SK-N-SH treated with all-trans-retinoic acid at 6 μM for 48 hours (cell line): ENCODE measurements at regions not wholly inside any gene's neighbourhood (a gene's known extent, or its start where the extent isn't known, plus 50 kb on each side); places are given as distances from the start of the nearest gene placed in this dataset.

ENCODE experiments used
- ATAC-seq: fragments of 200-7000 bp; cut with Tn5 transposase; 3 replicates; pipeline ENCODE4 v1.9.1; 2020; ENCODE audit warnings: mild to moderate bottlenecking, moderate library complexity
- BACH2 ChIP-seq: fragments of 250-450 bp; sonication (Bioruptor Pico); IDR thresholded peaks from 2 replicates; pipeline ENCODE4 v1.9.0; 2021; ENCODE audit warnings: mild to moderate bottlenecking, borderline replicate concordance
- CSDC2 ChIP-seq: fragments of 250-450 bp; sonication (Bioruptor Pico); IDR thresholded peaks from 2 replicates; pipeline ENCODE4 v1.5.0; 2020; ENCODE audit warnings: mild to moderate bottlenecking, moderate library complexity
- ESRRG ChIP-seq: fragments of 250-450 bp; sonication (Bioruptor Pico); IDR thresholded peaks from 2 replicates; pipeline ENCODE4 v1.6.1; 2021; ENCODE audit warnings: mild to moderate bottlenecking
- GLIS3 ChIP-seq: fragments of 250-450 bp; sonication (Bioruptor Pico); IDR thresholded peaks from 2 replicates; pipeline ENCODE4 v1.5.0; 2020; ENCODE audit warnings: mild to moderate bottlenecking, moderate library complexity
- ISL1 ChIP-seq: fragments of 250-450 bp; sonication (Bioruptor Pico); IDR thresholded peaks from 2 replicates; pipeline ENCODE4 v2.1.2; 2022; ENCODE audit warnings: mild to moderate bottlenecking, moderate library complexity
- OSR1 ChIP-seq: fragments of 250-450 bp; sonication (Bioruptor Pico); IDR thresholded peaks from 2 replicates; pipeline ENCODE4 v1.8.0; 2022; ENCODE audit warnings: moderate library complexity, mild to moderate bottlenecking, inconsistent platforms
- PPARA ChIP-seq: fragments of 250-450 bp; sonication (Bioruptor Pico); IDR thresholded peaks from 2 replicates; pipeline ENCODE4 v1.5.0; 2020; ENCODE audit warnings: mild to moderate bottlenecking, borderline replicate concordance
- RARB ChIP-seq: fragments of 250-450 bp; sonication (Bioruptor Pico); IDR thresholded peaks from 2 replicates; pipeline ENCODE4 v1.8.0; 2021; ENCODE audit warnings: mild to moderate bottlenecking, moderate library complexity
- SNAI2 ChIP-seq: fragments of 250-450 bp; sonication (Bioruptor Pico); IDR thresholded peaks from 2 replicates; pipeline ENCODE4 v1.5.0; 2020; ENCODE audit warnings: mild to moderate bottlenecking, moderate library complexity
- TCF4 ChIP-seq: fragments of 250-450 bp; sonication (Bioruptor Pico); IDR thresholded peaks from 2 replicates; pipeline ENCODE4 v1.8.0; 2021; ENCODE audit warnings: mild to moderate bottlenecking, moderate library complexity, borderline replicate concordance
- TOX ChIP-seq: fragments of 250-450 bp; sonication (Bioruptor Pico); IDR thresholded peaks from 2 replicates; pipeline ENCODE4 v1.8.0; 2021; ENCODE audit warnings: mild to moderate bottlenecking, moderate library complexity, borderline replicate concordance
- ZC3H10 ChIP-seq: fragments of 250-450 bp; sonication (Bioruptor Pico); IDR thresholded peaks from 2 replicates; pipeline ENCODE4 v1.5.1; 2021; ENCODE audit warnings: mild to moderate bottlenecking, moderate library complexity
- ZFP3 ChIP-seq: fragments of 250-450 bp; sonication (Bioruptor Pico); IDR thresholded peaks from 2 replicates; pipeline ENCODE4 v1.5.0; 2020; ENCODE audit warnings: mild to moderate bottlenecking, moderate library complexity
- ZFP30 ChIP-seq: fragments of 450-650 bp; formaldehyde crosslinking; IDR thresholded peaks from 2 replicates; pipeline ENCODE4 v1.5.0; 2022; ENCODE audit warnings: mild to moderate bottlenecking, moderate library complexity
- ZNF70 ChIP-seq: fragments of 450-650 bp; formaldehyde crosslinking; IDR thresholded peaks from 2 replicates; pipeline ENCODE4 v1.5.0; 2020; ENCODE audit warnings: mild to moderate bottlenecking, moderate library complexity
- ZNF8 ChIP-seq: fragments of 450-650 bp; formaldehyde crosslinking; IDR thresholded peaks from 2 replicates; pipeline ENCODE4 v1.5.0; 2020; ENCODE audit warnings: mild to moderate bottlenecking, moderate library complexity
- TF ChIP-seq, protein P1 (sequence below): fragments of 250-450 bp; sonication (Bioruptor Pico); IDR thresholded peaks from 2 replicates; pipeline ENCODE4 v1.8.0; 2020; ENCODE audit warnings: mild to moderate bottlenecking, moderate library complexity, borderline replicate concordance
- TF ChIP-seq, protein P2 (sequence below): fragments of 250-450 bp; sonication (Bioruptor Pico); IDR thresholded peaks from 2 replicates; pipeline ENCODE4 v1.5.1; 2021; ENCODE audit warnings: mild to moderate bottlenecking, moderate library complexity
- TF ChIP-seq, protein P3 (sequence below): fragments of 250-450 bp; sonication (Bioruptor Pico); IDR thresholded peaks from 2 replicates; pipeline ENCODE4 v1.8.0; 2021; ENCODE audit warnings: low read depth, mild to moderate bottlenecking, moderate library complexity, borderline replicate concordance
- TF ChIP-seq, protein P4 (sequence below): fragments of 250-450 bp; sonication (Bioruptor Pico); IDR thresholded peaks from 2 replicates; pipeline ENCODE4 v1.5.0; 2020; ENCODE audit warnings: mild to moderate bottlenecking, moderate library complexity
- TF ChIP-seq, protein P5 (sequence below): fragments of 250-450 bp; sonication (Bioruptor Pico); IDR thresholded peaks from 2 replicates; pipeline ENCODE4 v1.5.1; 2020; ENCODE audit warnings: low read depth, mild to moderate bottlenecking, moderate library complexity

DNA sequence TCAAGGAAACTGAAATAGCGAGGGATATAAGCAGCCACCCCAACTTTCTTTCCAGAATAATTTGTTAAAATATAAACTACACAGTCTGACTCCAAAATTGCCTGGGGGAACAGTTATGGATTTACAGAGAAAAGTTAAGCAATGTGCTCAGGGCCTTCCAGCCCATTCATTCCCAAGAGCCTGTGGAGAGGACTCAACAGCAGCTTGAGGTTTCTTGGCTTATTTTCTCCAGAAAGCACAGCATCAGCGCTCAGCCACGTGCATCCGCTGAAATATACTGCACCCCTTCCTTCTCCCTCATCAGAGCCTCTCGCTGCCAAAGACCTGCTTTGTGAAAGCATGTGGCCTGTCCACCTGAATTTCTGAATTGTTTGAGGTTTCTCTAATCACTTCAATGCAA, 375.2 kb upstream of the VWC2 start:
- TF ChIP-seq, protein P1, sequence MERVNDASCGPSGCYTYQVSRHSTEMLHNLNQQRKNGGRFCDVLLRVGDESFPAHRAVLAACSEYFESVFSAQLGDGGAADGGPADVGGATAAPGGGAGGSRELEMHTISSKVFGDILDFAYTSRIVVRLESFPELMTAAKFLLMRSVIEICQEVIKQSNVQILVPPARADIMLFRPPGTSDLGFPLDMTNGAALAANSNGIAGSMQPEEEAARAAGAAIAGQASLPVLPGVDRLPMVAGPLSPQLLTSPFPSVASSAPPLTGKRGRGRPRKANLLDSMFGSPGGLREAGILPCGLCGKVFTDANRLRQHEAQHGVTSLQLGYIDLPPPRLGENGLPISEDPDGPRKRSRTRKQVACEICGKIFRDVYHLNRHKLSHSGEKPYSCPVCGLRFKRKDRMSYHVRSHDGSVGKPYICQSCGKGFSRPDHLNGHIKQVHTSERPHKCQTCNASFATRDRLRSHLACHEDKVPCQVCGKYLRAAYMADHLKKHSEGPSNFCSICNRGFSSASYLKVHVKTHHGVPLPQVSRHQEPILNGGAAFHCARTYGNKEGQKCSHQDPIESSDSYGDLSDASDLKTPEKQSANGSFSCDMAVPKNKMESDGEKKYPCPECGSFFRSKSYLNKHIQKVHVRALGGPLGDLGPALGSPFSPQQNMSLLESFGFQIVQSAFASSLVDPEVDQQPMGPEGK (CRISPR knock-in tag): no peak
- no peak for TF ChIP-seq ZNF8 (CRISPR knock-in tag)
- no peak for TF ChIP-seq PPARA (CRISPR knock-in tag)
- TF ChIP-seq CSDC2 (CRISPR knock-in tag): no peak
- no peak for TF ChIP-seq ZNF70 (CRISPR knock-in tag)
- no peak for TF ChIP-seq OSR1 (CRISPR knock-in tag)
- TF ChIP-seq ZC3H10: no peak
- no peak for TF ChIP-seq ZFP30 (CRISPR knock-in tag)
- TF ChIP-seq, protein P2, sequence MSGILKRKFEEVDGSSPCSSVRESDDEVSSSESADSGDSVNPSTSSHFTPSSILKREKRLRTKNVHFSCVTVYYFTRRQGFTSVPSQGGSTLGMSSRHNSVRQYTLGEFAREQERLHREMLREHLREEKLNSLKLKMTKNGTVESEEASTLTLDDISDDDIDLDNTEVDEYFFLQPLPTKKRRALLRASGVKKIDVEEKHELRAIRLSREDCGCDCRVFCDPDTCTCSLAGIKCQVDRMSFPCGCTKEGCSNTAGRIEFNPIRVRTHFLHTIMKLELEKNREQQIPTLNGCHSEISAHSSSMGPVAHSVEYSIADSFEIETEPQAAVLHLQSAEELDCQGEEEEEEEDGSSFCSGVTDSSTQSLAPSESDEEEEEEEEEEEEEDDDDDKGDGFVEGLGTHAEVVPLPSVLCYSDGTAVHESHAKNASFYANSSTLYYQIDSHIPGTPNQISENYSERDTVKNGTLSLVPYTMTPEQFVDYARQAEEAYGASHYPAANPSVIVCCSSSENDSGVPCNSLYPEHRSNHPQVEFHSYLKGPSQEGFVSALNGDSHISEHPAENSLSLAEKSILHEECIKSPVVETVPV (CRISPR knock-in tag): no peak
- TF ChIP-seq TCF4: no peak
- no peak for TF ChIP-seq SNAI2 (CRISPR knock-in tag)
- TF ChIP-seq RARB (CRISPR knock-in tag): no peak
- TF ChIP-seq BACH2 (CRISPR knock-in tag): no peak
- TF ChIP-seq GLIS3: no peak
- no peak for TF ChIP-seq TOX (CRISPR knock-in tag)
- TF ChIP-seq, protein P3, sequence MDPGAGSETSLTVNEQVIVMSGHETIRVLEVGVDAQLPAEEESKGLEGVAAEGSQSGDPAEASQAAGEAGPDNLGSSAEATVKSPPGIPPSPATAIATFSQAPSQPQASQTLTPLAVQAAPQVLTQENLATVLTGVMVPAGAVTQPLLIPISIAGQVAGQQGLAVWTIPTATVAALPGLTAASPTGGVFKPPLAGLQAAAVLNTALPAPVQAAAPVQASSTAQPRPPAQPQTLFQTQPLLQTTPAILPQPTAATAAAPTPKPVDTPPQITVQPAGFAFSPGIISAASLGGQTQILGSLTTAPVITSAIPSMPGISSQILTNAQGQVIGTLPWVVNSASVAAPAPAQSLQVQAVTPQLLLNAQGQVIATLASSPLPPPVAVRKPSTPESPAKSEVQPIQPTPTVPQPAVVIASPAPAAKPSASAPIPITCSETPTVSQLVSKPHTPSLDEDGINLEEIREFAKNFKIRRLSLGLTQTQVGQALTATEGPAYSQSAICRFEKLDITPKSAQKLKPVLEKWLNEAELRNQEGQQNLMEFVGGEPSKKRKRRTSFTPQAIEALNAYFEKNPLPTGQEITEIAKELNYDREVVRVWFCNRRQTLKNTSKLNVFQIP: no peak
- TF ChIP-seq, protein P4, sequence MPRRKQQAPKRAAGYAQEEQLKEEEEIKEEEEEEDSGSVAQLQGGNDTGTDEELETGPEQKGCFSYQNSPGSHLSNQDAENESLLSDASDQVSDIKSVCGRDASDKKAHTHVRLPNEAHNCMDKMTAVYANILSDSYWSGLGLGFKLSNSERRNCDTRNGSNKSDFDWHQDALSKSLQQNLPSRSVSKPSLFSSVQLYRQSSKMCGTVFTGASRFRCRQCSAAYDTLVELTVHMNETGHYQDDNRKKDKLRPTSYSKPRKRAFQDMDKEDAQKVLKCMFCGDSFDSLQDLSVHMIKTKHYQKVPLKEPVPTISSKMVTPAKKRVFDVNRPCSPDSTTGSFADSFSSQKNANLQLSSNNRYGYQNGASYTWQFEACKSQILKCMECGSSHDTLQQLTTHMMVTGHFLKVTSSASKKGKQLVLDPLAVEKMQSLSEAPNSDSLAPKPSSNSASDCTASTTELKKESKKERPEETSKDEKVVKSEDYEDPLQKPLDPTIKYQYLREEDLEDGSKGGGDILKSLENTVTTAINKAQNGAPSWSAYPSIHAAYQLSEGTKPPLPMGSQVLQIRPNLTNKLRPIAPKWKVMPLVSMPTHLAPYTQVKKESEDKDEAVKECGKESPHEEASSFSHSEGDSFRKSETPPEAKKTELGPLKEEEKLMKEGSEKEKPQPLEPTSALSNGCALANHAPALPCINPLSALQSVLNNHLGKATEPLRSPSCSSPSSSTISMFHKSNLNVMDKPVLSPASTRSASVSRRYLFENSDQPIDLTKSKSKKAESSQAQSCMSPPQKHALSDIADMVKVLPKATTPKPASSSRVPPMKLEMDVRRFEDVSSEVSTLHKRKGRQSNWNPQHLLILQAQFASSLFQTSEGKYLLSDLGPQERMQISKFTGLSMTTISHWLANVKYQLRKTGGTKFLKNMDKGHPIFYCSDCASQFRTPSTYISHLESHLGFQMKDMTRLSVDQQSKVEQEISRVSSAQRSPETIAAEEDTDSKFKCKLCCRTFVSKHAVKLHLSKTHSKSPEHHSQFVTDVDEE (CRISPR knock-in tag): no peak
- no peak for TF ChIP-seq ISL1 (CRISPR knock-in tag)
- TF ChIP-seq, protein P5, sequence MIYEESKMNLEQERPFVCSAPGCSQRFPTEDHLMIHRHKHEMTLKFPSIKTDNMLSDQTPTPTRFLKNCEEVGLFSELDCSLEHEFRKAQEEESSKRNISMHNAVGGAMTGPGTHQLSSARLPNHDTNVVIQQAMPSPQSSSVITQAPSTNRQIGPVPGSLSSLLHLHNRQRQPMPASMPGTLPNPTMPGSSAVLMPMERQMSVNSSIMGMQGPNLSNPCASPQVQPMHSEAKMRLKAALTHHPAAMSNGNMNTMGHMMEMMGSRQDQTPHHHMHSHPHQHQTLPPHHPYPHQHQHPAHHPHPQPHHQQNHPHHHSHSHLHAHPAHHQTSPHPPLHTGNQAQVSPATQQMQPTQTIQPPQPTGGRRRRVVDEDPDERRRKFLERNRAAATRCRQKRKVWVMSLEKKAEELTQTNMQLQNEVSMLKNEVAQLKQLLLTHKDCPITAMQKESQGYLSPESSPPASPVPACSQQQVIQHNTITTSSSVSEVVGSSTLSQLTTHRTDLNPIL (CRISPR knock-in tag): no peak
- TF ChIP-seq ESRRG (CRISPR knock-in tag): no peak
- TF ChIP-seq, all 23 proteins: peak for 0
- no peak for ATAC-seq

DNA sequence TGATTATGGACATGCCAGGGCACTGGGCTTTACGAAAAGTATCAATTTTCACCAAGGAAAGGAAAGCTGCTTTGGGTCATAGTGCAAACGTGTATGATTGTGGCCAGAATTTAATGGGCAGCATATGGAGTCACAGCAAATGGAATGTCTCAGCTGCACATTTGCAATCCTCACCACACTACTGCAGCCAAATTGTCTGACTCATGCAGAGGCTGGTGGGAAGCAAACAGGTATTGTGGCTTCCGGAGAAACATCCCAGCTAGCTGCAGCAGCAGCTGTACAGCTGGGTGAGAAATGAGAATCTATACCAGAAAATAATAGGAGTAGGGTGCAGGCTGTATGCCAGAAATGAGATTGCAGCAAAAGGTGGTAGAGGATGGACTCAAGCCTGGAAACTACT, 374.7 kb upstream of the VWC2 start:
- no peak for TF ChIP-seq TOX (CRISPR knock-in tag)
- TF ChIP-seq ZFP30 (CRISPR knock-in tag): no peak
- TF ChIP-seq, protein P4 (CRISPR knock-in tag): no peak
- no peak for TF ChIP-seq ZFP3 (CRISPR knock-in tag)
- TF ChIP-seq ZNF70 (CRISPR knock-in tag): no peak
- TF ChIP-seq RARB (CRISPR knock-in tag): no peak
- ATAC-seq: peak; percentile 65
